MM.1S (cell line): ENCODE measurements at regions not wholly inside any gene's neighbourhood (a gene's known extent, or its start where the extent isn't known, plus 50 kb on each side); places are given as distances from the start of the nearest gene placed in this dataset.

Experiments used
- DNase-seq: peaks from one replicate; pipeline ENCODE4 v3.0.0-alpha.2; 2015
- H2AFZ ChIP-seq: fragments of 300-600 bp; sonication (generic); 2 replicates; pipeline ENCODE4 v1.6.0; 2016; ENCODE audit warnings: antibody characterized with exemption, low read length
- H3F3A ChIP-seq: fragments of 300-600 bp; sonication (generic); 2 replicates; pipeline ENCODE4 v1.6.1; 2016; ENCODE audit warnings: mild to moderate bottlenecking, antibody characterized with exemption, low read length, moderate library complexity, mixed read lengths; ENCODE audit not compliant: insufficient read depth
- H3K27ac ChIP-seq: fragments of 300-600 bp; sonication (generic); 2 replicates; pipeline ENCODE4 v1.5.1; 2016; ENCODE audit warnings: mild to moderate bottlenecking, low read length
- H3K27me3 ChIP-seq: fragments of 300-600 bp; sonication (generic); replicated peaks from 2 replicates; pipeline ENCODE4 v1.6.0; 2016; ENCODE audit warnings: low read length; ENCODE audit not compliant: insufficient read depth
- H3K36me3 ChIP-seq: fragments of 300-600 bp; sonication (generic); replicated peaks from 2 replicates; pipeline ENCODE4 v1.6.1; 2016; ENCODE audit warnings: mild to moderate bottlenecking, low read length, mixed read lengths; ENCODE audit not compliant: insufficient read depth
- H3K4me1 ChIP-seq: fragments of 300-600 bp; sonication (generic); 2 replicates; pipeline ENCODE4 v1.6.1; 2016; ENCODE audit warnings: low read length, mixed read lengths
- H3K4me2 ChIP-seq: fragments of 300-600 bp; sonication (generic); 2 replicates; pipeline ENCODE4 v1.6.0; 2016; ENCODE audit warnings: low read depth, low read length
- H3K4me3 ChIP-seq: fragments of 300-600 bp; sonication (generic); 2 replicates; pipeline ENCODE4 v1.5.1; 2016; ENCODE audit warnings: low read length, mixed read lengths
- H3K79me2 ChIP-seq: fragments of 300-600 bp; sonication (generic); 2 replicates; pipeline ENCODE4 v1.6.1; 2016; ENCODE audit warnings: mixed run types, low read length, mixed read lengths
- H3K9ac ChIP-seq: fragments of 300-600 bp; sonication (generic); 2 replicates; pipeline ENCODE4 v1.6.1; 2016; ENCODE audit warnings: low read length, mixed read lengths
- H3K9me2 ChIP-seq: fragments of 300-600 bp; sonication (generic); replicated peaks from 2 replicates; pipeline ENCODE4 v1.6.1; 2016; ENCODE audit warnings: mild to moderate bottlenecking, low read length, mixed read lengths; ENCODE audit not compliant: insufficient read depth
- H3K9me3 ChIP-seq: fragments of 300-600 bp; sonication (generic); replicated peaks from 2 replicates; pipeline ENCODE4 v1.6.1; 2016; ENCODE audit warnings: mild to moderate bottlenecking, low read length, mixed read lengths; ENCODE audit not compliant: insufficient read depth
- H4K20me1 ChIP-seq: fragments of 300-600 bp; sonication (generic); 2 replicates; pipeline ENCODE4 v1.6.1; 2016; ENCODE audit warnings: mild to moderate bottlenecking, low read length, moderate library complexity, mixed read lengths; ENCODE audit not compliant: insufficient read depth
- CTCF ChIP-seq: fragments of 300-600 bp; sonication (generic); IDR thresholded peaks from 2 replicates; pipeline ENCODE4 v1.5.1; 2016; ENCODE audit warnings: antibody characterized with exemption, low read length, mixed read lengths
- EZH2 ChIP-seq: fragments of 300-600 bp; sonication (generic); optimal IDR thresholded peaks from 2 replicates; pipeline ENCODE3; 2017; ENCODE audit warnings: low read depth, mild to moderate bottlenecking, antibody characterized with exemption, low read length, mixed read lengths
- EZH2phosphoT487 ChIP-seq: fragments of 300-600 bp; sonication (generic); IDR thresholded peaks from 2 replicates; pipeline ENCODE4 v1.6.1; 2018; ENCODE audit warnings: antibody characterized with exemption, low read length

- DNase-seq = no peak
Observed at GRCh38 chr14:25111061-25111601, 61.2 kb upstream of the STXBP6 start.

GRCh38 chr14:25110106-25110505 lies 60.2 kb upstream of the STXBP6 start:
- Histone ChIP-seq H3K9me3 (no peaks in the 10 kb centered on the region), H3K4me1 (no peaks in the 10 kb centered on the region), H3K9me2 (no peaks in the 10 kb centered on the region), H4K20me1 (no peaks in the 10 kb centered on the region), H3K4me2 (no peak overlapping the region), H3K9ac (no peak overlapping the region), H3K27me3 (no peaks in the 10 kb centered on the region), H3K36me3 (no peaks in the 10 kb centered on the region), H3K79me2 (no peaks in the 10 kb centered on the region), H2AFZ (no peak overlapping the region), H3K27ac (no peak overlapping the region), H3F3A (no peaks in the 10 kb centered on the region), H3K4me3 (no peak overlapping the region)
- TF ChIP-seq EZH2phosphoT487 (no peak), CTCF (no peak), EZH2 (no peak)
- DNase-seq = no peak

More at GRCh38 chr14:25111061-25111601, 61.2 kb upstream of the STXBP6 start:
- H3K9me2 ChIP-seq = no peaks in the 10 kb centered on the region
- no peak overlapping the region for H2AFZ ChIP-seq
- no peak overlapping the region for H3K9ac ChIP-seq
- H3K27me3 ChIP-seq = no peaks in the 10 kb centered on the region
- no peak overlapping the region for H3K4me2 ChIP-seq
- no peak overlapping the region for H3K27ac ChIP-seq
- no peaks in the 10 kb centered on the region for H3K79me2 ChIP-seq
- H3K4me1 ChIP-seq = no peaks in the 10 kb centered on the region
- H3K9me3 ChIP-seq = no peaks in the 10 kb centered on the region
- H3K4me3 ChIP-seq = no peak overlapping the region
- no peak for TF ChIP-seq CTCF
- no peaks in the 10 kb centered on the region for H3F3A ChIP-seq
- no peaks in the 10 kb centered on the region for H3K36me3 ChIP-seq
- H4K20me1 ChIP-seq = no peaks in the 10 kb centered on the region

- H3K4me2 ChIP-seq = no peak overlapping the region
- no peaks in the 10 kb centered on the region for H3K9me2 ChIP-seq
- H3F3A ChIP-seq = no peaks in the 10 kb centered on the region
- no peaks in the 10 kb centered on the region for H3K36me3 ChIP-seq
- no peak for DNase-seq
- no peak overlapping the region for H3K9ac ChIP-seq
- no peaks in the 10 kb centered on the region for H3K79me2 ChIP-seq
- no peak overlapping the region for H3K4me3 ChIP-seq
- TF ChIP-seq EZH2 (no peak), CTCF (no peak), EZH2phosphoT487 (no peak)
- H3K27ac ChIP-seq = no peak overlapping the region
- H2AFZ ChIP-seq = no peak overlapping the region
- H4K20me1 ChIP-seq = no peaks in the 10 kb centered on the region
- no peaks in the 10 kb centered on the region for H3K27me3 ChIP-seq
- no peaks in the 10 kb centered on the region for H3K4me1 ChIP-seq
- no peaks in the 10 kb centered on the region for H3K9me3 ChIP-seq
Observed at GRCh38 chr14:25108959-25109358, 59.0 kb upstream of the STXBP6 start.
